ENCODE measurements at regions not wholly inside any gene's neighbourhood (a gene's known extent, or its start where the extent isn't known, plus 50 kb on each side); places are given as distances from the start of the nearest gene placed in this dataset.

DNA sequence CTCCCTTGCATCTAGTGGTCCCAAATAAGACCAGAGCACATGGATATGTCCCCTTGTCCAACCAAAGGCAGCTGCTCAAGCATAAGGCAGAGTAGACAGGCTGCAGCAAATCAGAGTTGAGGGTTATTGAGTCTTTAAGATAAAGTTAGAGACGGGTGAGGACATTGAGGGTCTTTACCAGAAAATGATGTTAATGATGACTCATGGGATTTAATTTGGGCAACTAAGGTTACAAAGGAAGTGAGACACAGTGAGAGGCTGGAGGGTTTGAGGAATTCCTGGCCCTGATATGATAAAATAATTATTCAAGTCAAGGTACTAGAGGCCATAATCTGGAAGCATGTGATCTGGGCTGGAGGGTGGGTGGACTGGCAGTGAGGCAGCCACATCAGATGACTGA is 133.6 kb downstream of the ALDH8A1 start:
- Histone ChIP-seq H3K4me1 (no peaks in the 10 kb centered on the region), H3K27ac (no peak overlapping the region), H3K36me3 (no peaks in the 10 kb centered on the region), H3K4me3 (no peak overlapping the region), H3K27me3 (replicated peaks in 1 of 7) (no peaks in the 10 kb centered on the region), H3K9me3 (no peaks in the 10 kb centered on the region)
- 4 to 89% (median 44%) methylated on average over 1 of the region's 1 CpG for WGBS, 5 donors
- intact Hi-C loops (cut with DNase I; ENCODE audit: low total_unique reads): no loop called here
- TF ChIP-seq CTCF (IDR thresholded peaks at IDR 0.05 in 8 of 11, conservative IDR thresholded peaks at IDR 0.05 in 3 of 11): no peak
- TF ChIP-seq POLR2AphosphoS5 (IDR thresholded peaks at IDR 0.05): no peak
- TF ChIP-seq POLR2A (IDR thresholded peaks at IDR 0.05): no peak
- DNase-seq: no peak

- no peak overlapping the region for H3K27ac ChIP-seq
- TF ChIP-seq POLR2AphosphoS5 (IDR thresholded peaks at IDR 0.05) (no peak), POLR2A (IDR thresholded peaks at IDR 0.05) (no peak), CTCF (IDR thresholded peaks at IDR 0.05 in 8 of 11, conservative IDR thresholded peaks at IDR 0.05 in 3 of 11) (no peak)
- no peaks in the 10 kb centered on the region for H3K27me3 ChIP-seq (replicated peaks in 1 of 7)
- H3K36me3 ChIP-seq: no peaks in the 10 kb centered on the region
- no peak for DNase-seq
- H3K9me3 ChIP-seq: no peaks in the 10 kb centered on the region
- H3K4me1 ChIP-seq: no peaks in the 10 kb centered on the region
- intact Hi-C loops (cut with DNase I; ENCODE audit: low total_unique reads): no loop called here
- WGBS, 5 donors: 87 to 97% (median 92%) methylated on average over 4 of the region's 4 CpGs
- no peak overlapping the region for H3K4me3 ChIP-seq
Measured at GRCh38 chr6:134814076-134814695, 135.7 kb downstream of the ALDH8A1 start.

GRCh38 chr6:134813146-134813545 is 136.8 kb downstream of the ALDH8A1 start:
- no peak for TF ChIP-seq POLR2A (IDR thresholded peaks at IDR 0.05)
- no peak for TF ChIP-seq CTCF (IDR thresholded peaks at IDR 0.05 in 8 of 11, conservative IDR thresholded peaks at IDR 0.05 in 3 of 11)
- no peak for TF ChIP-seq POLR2AphosphoS5 (IDR thresholded peaks at IDR 0.05)
- intact Hi-C loops (cut with DNase I; ENCODE audit: low total_unique reads): no loop called here
- H3K27ac ChIP-seq: no peak overlapping the region
- 95 to 97% (median 97%) methylated on average over 2 of the region's 2 CpGs for WGBS, 5 donors
- no peak for DNase-seq
- no peak overlapping the region for H3K4me3 ChIP-seq
- no peaks in the 10 kb centered on the region for H3K9me3 ChIP-seq
- no peaks in the 10 kb centered on the region for H3K27me3 ChIP-seq (replicated peaks in 1 of 7)
- no peaks in the 10 kb centered on the region for H3K4me1 ChIP-seq
- no peaks in the 10 kb centered on the region for H3K36me3 ChIP-seq

GRCh38 chr6:134810402-134810801 is 139.5 kb downstream of the ALDH8A1 start:
- intact Hi-C loops (cut with DNase I; ENCODE audit: low total_unique reads): no loop called here
- no peaks in the 10 kb centered on the region for H3K4me1 ChIP-seq
- no peak overlapping the region for H3K4me3 ChIP-seq
- no peaks in the 10 kb centered on the region for H3K27me3 ChIP-seq (replicated peaks in 1 of 7)
- no peaks in the 10 kb centered on the region for H3K9me3 ChIP-seq
- no peak for TF ChIP-seq POLR2AphosphoS5 (IDR thresholded peaks at IDR 0.05)
- no peak for TF ChIP-seq POLR2A (IDR thresholded peaks at IDR 0.05)
- TF ChIP-seq CTCF (IDR thresholded peaks at IDR 0.05 in 8 of 11, conservative IDR thresholded peaks at IDR 0.05 in 3 of 11): no peak
- no peak for DNase-seq
- H3K27ac ChIP-seq: no peak overlapping the region
- no peaks in the 10 kb centered on the region for H3K36me3 ChIP-seq
- WGBS, 5 donors: 82 to 98% (median 94%) methylated on average over 2 of the region's 2 CpGs

Measured in spleen (tissue), 11 donors.